RWPE2 (cell line): ENCODE measurements at regions not wholly inside any gene's neighbourhood (a gene's known extent, or its start where the extent isn't known, plus 50 kb on each side); places are given as distances from the start of the nearest gene placed in this dataset.
A peak's percentile ranks its signal among the peaks of the same experiment; 100 is the strongest.

Experiments used
- ATAC-seq: fragments of 200-7000 bp; cut with Tn5 transposase; 3 replicates; pipeline ENCODE4 v1.9.1; 2021; ENCODE audit warnings: low read depth
- DNase-seq: peaks from one replicate; pipeline ENCODE4 v3.0.0-alpha.2; 2020; ENCODE audit warnings: low spot score
- H3K27ac ChIP-seq: fragments of 450-650 bp; 2 replicates; pipeline ENCODE4 v1.5.1; 2017; ENCODE audit warnings: mild to moderate bottlenecking; ENCODE audit not compliant: poor library complexity, severe bottlenecking
- H3K27me3 ChIP-seq: fragments of 250-450 bp; sonication (Bioruptor Pico); 2 replicates; pipeline ENCODE4 v1.5.1; 2021; ENCODE audit warnings: mild to moderate bottlenecking, moderate library complexity; ENCODE audit not compliant: insufficient read depth, poor library complexity, severe bottlenecking
- H3K36me3 ChIP-seq: fragments of 250-450 bp; sonication (Bioruptor Pico); 2 replicates; pipeline ENCODE4 v1.5.1; 2020; ENCODE audit warnings: low read depth, mild to moderate bottlenecking, moderate library complexity
- H3K4me1 ChIP-seq: fragments of 250-450 bp; sonication (Bioruptor Pico); 2 replicates; pipeline ENCODE4 v1.5.1; 2021; ENCODE audit warnings: mild to moderate bottlenecking, moderate library complexity; ENCODE audit not compliant: insufficient read depth, poor library complexity, severe bottlenecking
- H3K4me3 ChIP-seq: fragments of 250-450 bp; sonication (Bioruptor Pico); 2 replicates; pipeline ENCODE4 v1.5.1; 2021; ENCODE audit warnings: mild to moderate bottlenecking, moderate library complexity; ENCODE audit not compliant: severe bottlenecking
- H3K9me3 ChIP-seq: fragments of 250-450 bp; sonication (Bioruptor Pico); 2 replicates; pipeline ENCODE4 v1.5.1; 2021; ENCODE audit warnings: mild to moderate bottlenecking, moderate library complexity; ENCODE audit not compliant: severe bottlenecking
- CTCF ChIP-seq: fragments of 450-650 bp; IDR thresholded peaks from one replicate; pipeline ENCODE4 v1.5.1; 2017; ENCODE audit warnings: mild to moderate bottlenecking, moderate library complexity; ENCODE audit not compliant: poor library complexity, severe bottlenecking

GRCh38 chr4:159451006-159451405 is 348.1 kb downstream of the RAPGEF2 start:
- Histone ChIP-seq H3K36me3 (no peaks in the 10 kb centered on the region), H3K4me1 (no peaks in the 10 kb centered on the region), H3K27me3 (no peaks in the 10 kb centered on the region), H3K4me3 (no peak overlapping the region), H3K9me3 (no peaks in the 10 kb centered on the region), H3K27ac (no peak overlapping the region)
- DNase-seq (no peak), ATAC-seq (no peak; the same call in 2 of the 3 replicates)
- TF ChIP-seq CTCF: no peak

GRCh38 chr4:159455675-159456237 is 352.9 kb downstream of the RAPGEF2 start:
- Histone ChIP-seq H3K4me3 (no peak overlapping the region), H3K9me3 (no peaks in the 10 kb centered on the region), H3K27me3 (no peaks in the 10 kb centered on the region), H3K4me1 (no peaks in the 10 kb centered on the region), H3K36me3 (no peaks in the 10 kb centered on the region), H3K27ac (no peak overlapping the region)
- peak; percentile 96 for TF ChIP-seq CTCF
- ATAC-seq: 0 out of 3 replicates have a peak, but pooled peaks have one; percentile 38
- DNase-seq: no peak

GRCh38 chr4:159460371-159460770 is 357.5 kb downstream of the RAPGEF2 start:
- TF ChIP-seq CTCF: no peak
- Histone ChIP-seq H3K36me3 (no peaks in the 10 kb centered on the region), H3K27me3 (no peaks in the 10 kb centered on the region), H3K4me3 (no peak overlapping the region), H3K4me1 (no peaks in the 10 kb centered on the region), H3K27ac (no peak overlapping the region), H3K9me3 (peaks cover 4% of the 10 kb centered on the region)
- DNase-seq (no peak), ATAC-seq (no peak)

GRCh38 chr4:159463235-159463634 is 360.4 kb downstream of the RAPGEF2 start:
- Histone ChIP-seq H3K4me3 (no peak overlapping the region), H3K9me3 (peaks cover 4% of the 10 kb centered on the region), H3K27ac (no peak overlapping the region), H3K27me3 (no peaks in the 10 kb centered on the region), H3K4me1 (no peaks in the 10 kb centered on the region), H3K36me3 (no peaks in the 10 kb centered on the region)
- no peak for TF ChIP-seq CTCF
- ATAC-seq: no peak
- DNase-seq: no peak

- DNase-seq (no peak), ATAC-seq (no peak)
- Histone ChIP-seq H3K4me3 (no peak overlapping the region), H3K9me3 (peaks cover 4% of the 10 kb centered on the region), H3K36me3 (no peaks in the 10 kb centered on the region), H3K27ac (no peak overlapping the region), H3K27me3 (no peaks in the 10 kb centered on the region), H3K4me1 (no peaks in the 10 kb centered on the region)
- no peak for TF ChIP-seq CTCF
These were observed 361.4 kb downstream of the RAPGEF2 start for GRCh38 chr4:159464302-159464701.
